WERI-Rb-1 (cell line): ENCODE measurements at regions not wholly inside any gene's neighbourhood (a gene's known extent, or its start where the extent isn't known, plus 50 kb on each side); places are given as distances from the start of the nearest gene placed in this dataset.

Experiments
- DNase-seq: peaks from one replicate; pipeline ENCODE4 v3.0.0-alpha.2; 2020
- H3K27ac ChIP-seq: fragments of 250-450 bp; sonication (Bioruptor Pico); 2 replicates; pipeline ENCODE4 v1.5.1; 2020; ENCODE audit warnings: mild to moderate bottlenecking, moderate library complexity
- H3K27me3 ChIP-seq: fragments of 250-450 bp; sonication (Bioruptor Pico); 2 replicates; pipeline ENCODE4 v1.5.1; 2021; ENCODE audit warnings: mild to moderate bottlenecking, low read depth, moderate library complexity; ENCODE audit not compliant: insufficient read depth, severe bottlenecking
- H3K36me3 ChIP-seq: fragments of 250-450 bp; sonication (Bioruptor Pico); 2 replicates; pipeline ENCODE4 v1.5.1; 2020; ENCODE audit warnings: mild to moderate bottlenecking, moderate library complexity
- H3K4me3 ChIP-seq: 2 replicates; pipeline ENCODE4 v1.5.1; 2011; ENCODE audit warnings: low read depth, mild to moderate bottlenecking, control low read depth, low read length
- H3K9me3 ChIP-seq: fragments of 250-450 bp; sonication (Bioruptor Pico); 2 replicates; pipeline ENCODE4 v1.5.1; 2021; ENCODE audit warnings: mild to moderate bottlenecking, moderate library complexity; ENCODE audit not compliant: severe bottlenecking
- TF ChIP-seq, protein P1 (sequence below): IDR thresholded peaks from 2 replicates; pipeline ENCODE4 v1.5.1; 2011; ENCODE audit warnings: low read depth, mild to moderate bottlenecking, control low read depth, inconsistent platforms, low read length

GRCh38 chr3:107969525-107969924 is 121.3 kb downstream of the CD47 start:
- Histone ChIP-seq H3K9me3 (no peaks in the 10 kb centered on the region), H3K4me3 (no peak overlapping the region), H3K27me3 (no peaks in the 10 kb centered on the region), H3K36me3 (no peaks in the 10 kb centered on the region), H3K27ac (no peak overlapping the region)
- TF ChIP-seq, protein P1, sequence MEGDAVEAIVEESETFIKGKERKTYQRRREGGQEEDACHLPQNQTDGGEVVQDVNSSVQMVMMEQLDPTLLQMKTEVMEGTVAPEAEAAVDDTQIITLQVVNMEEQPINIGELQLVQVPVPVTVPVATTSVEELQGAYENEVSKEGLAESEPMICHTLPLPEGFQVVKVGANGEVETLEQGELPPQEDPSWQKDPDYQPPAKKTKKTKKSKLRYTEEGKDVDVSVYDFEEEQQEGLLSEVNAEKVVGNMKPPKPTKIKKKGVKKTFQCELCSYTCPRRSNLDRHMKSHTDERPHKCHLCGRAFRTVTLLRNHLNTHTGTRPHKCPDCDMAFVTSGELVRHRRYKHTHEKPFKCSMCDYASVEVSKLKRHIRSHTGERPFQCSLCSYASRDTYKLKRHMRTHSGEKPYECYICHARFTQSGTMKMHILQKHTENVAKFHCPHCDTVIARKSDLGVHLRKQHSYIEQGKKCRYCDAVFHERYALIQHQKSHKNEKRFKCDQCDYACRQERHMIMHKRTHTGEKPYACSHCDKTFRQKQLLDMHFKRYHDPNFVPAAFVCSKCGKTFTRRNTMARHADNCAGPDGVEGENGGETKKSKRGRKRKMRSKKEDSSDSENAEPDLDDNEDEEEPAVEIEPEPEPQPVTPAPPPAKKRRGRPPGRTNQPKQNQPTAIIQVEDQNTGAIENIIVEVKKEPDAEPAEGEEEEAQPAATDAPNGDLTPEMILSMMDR, result no peak
- DNase-seq, result no peak

DNA sequence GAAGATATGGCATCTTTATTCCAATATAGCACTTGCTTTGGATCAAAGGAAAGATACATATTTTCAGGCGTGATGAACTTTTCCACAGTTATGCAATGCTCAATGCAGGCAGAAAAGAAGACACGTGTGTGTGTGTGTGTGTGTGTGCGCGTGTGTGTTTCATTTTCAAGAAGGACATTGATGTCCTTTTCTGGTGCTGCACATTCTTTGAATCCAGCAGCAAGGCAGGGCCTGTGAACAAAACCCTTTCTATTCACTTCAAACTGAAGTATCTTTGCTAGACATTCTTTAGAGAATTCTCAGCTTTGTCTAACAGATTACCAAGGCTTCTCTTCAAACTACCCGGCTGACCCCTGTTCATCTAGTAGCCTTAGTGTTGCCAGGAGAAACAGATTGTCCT is 124.6 kb downstream of the CD47 start:
- Histone ChIP-seq H3K4me3 (no peak overlapping the region), H3K27ac (no peak overlapping the region), H3K9me3 (no peaks in the 10 kb centered on the region), H3K27me3 (no peaks in the 10 kb centered on the region), H3K36me3 (no peaks in the 10 kb centered on the region)
- TF ChIP-seq, protein P1, result no peak
- DNase-seq, result no peak

DNA sequence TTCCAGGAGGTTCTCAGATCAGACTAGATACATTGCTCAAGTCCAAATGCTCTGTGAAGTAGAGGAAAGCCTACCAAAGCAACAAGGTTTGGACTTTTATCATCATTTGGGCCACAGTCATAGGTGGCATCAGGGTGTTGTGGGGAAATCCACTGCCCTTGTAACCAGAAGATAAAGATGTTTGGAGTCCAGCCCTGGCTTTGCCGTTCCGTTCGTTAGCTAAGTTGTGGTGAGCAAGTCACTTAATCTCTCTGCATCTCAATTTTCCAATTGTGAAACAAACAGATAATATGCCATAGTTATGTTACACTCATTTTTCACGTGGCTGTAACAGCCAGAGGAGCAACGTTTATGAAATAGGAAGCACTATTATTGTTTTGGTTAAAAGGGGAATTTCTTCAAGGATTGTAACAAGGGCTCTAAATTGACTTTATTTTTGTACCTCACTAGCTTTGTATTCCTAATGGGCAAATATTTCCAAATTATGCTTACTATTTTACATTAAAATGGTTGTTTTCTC is 125.6 kb downstream of the CD47 start:
- DNase-seq, result no peak
- Histone ChIP-seq H3K27ac (no peak overlapping the region), H3K9me3 (no peaks in the 10 kb centered on the region), H3K36me3 (no peaks in the 10 kb centered on the region), H3K27me3 (no peaks in the 10 kb centered on the region), H3K4me3 (no peak overlapping the region)
- TF ChIP-seq, protein P1, result no peak

DNA sequence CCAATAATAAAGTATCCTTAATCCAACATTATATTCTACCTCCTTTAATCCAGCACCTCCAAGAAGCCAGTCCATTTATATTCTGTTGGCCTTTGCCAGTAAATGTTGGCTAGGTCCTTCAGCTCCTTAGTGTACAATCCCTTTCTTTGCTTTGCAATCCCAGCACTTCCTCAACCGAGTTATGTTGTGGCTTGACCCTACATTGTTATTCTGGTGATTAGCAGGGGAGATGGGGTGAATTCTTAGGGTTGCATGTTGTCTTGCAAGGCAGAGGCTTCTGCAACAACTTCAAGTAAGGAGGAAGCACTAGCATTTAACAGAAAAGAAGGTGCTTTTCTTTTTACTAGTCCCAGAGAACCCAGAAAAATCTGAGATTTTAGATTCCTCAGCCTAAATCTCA is 127.2 kb downstream of the CD47 start:
- DNase-seq, result no peak
- TF ChIP-seq, protein P1, result no peak
- Histone ChIP-seq H3K9me3 (no peaks in the 10 kb centered on the region), H3K36me3 (no peaks in the 10 kb centered on the region), H3K27me3 (no peaks in the 10 kb centered on the region), H3K4me3 (no peak overlapping the region), H3K27ac (no peak overlapping the region)

- H3K4me3 ChIP-seq, result no peak overlapping the region
- H3K27me3 ChIP-seq, result no peaks in the 10 kb centered on the region
- DNase-seq, result peak; percentile 34
- TF ChIP-seq, protein P1, result no peak
- no peaks in the 10 kb centered on the region for H3K9me3 ChIP-seq
- H3K36me3 ChIP-seq, result no peaks in the 10 kb centered on the region
- H3K27ac ChIP-seq, result no peak overlapping the region
Measured at GRCh38 chr3:107962946-107963345, 127.9 kb downstream of the CD47 start.

- Histone ChIP-seq H3K27ac (no peak overlapping the region), H3K9me3 (no peaks in the 10 kb centered on the region), H3K27me3 (no peaks in the 10 kb centered on the region), H3K4me3 (no peak overlapping the region), H3K36me3 (no peaks in the 10 kb centered on the region)
- TF ChIP-seq, protein P1, result no peak
- DNase-seq, result no peak
Measured at GRCh38 chr3:107962037-107962436, 128.8 kb downstream of the CD47 start.
